DMS 273 (cell line): ENCODE measurements at regions not wholly inside any gene's neighbourhood (a gene's known extent, or its start where the extent isn't known, plus 50 kb on each side); places are given as distances from the start of the nearest gene placed in this dataset.

Experiments used
- DNase-seq: peaks from one replicate; lab custom pipeline; 2025; ENCODE audit not compliant: unreplicated experiment; lab: John Stamatoyannopoulos, UW

DNA sequence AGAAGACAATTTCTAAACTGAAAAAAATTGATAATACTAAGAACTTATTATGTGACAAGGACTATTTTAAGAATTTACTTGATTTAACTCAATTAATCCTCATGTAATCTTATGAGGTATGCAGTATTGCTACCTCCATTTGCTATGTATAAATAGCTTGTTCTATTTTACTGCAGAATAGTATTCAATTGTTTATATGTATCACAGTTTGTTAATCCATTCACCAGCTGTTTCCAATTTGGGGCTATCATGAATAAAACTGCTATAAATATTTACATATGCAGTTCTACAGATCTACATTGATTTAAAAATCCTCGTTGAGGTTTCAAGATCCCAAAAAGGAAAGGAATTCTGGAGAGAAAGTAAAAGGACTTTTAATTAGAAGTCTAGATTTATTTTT is 54.8 kb upstream of the DOCK10 start:
- no peak for DNase-seq
